CD14-positive monocyte (primary cell): ENCODE measurements at regions not wholly inside any gene's neighbourhood (a gene's known extent, or its start where the extent isn't known, plus 50 kb on each side); places are given as distances from the start of the nearest gene placed in this dataset.

Experiments used
- DNase-seq, 3 donors: peaks; one replicate each; pipeline ENCODE4 v3.0.0-alpha.2; 2011 to 2022
- H2AFZ ChIP-seq: 2 replicates; pipeline ENCODE4 v1.6.0; 2012; ENCODE audit warnings: mild to moderate bottlenecking, low read depth, low read length, inconsistent platforms; ENCODE audit not compliant: insufficient read depth, poor library complexity, severe bottlenecking
- H3K27ac ChIP-seq, 2 donors: 1 replicate in 1 of 2; 2 replicates in 1 of 2; pipeline ENCODE4 v1.5.1; 2012 to 2013; ENCODE audit warnings: low read length in 2 of 2, control low read depth in 1 of 2, inconsistent platforms in 1 of 2, low read depth in 1 of 2, mild to moderate bottlenecking in 1 of 2
- H3K27me3 ChIP-seq, 2 donors: one replicate each; pipeline versions ENCODE4 v1.6.0 to v1.6.1; 2011 to 2013; ENCODE audit warnings: low read length in 2 of 2; ENCODE audit not compliant: control insufficient read depth in 2 of 2, insufficient read depth in 2 of 2
- H3K36me3 ChIP-seq, 2 donors: replicated peaks in 1 of 2; 1 replicate in 1 of 2; 2 replicates in 1 of 2; pipeline versions ENCODE4 v1.5.1 to v1.6.1; 2012 to 2013; ENCODE audit warnings: low read length in 2 of 2, control low read depth in 1 of 2, inconsistent platforms in 1 of 2, mild to moderate bottlenecking in 1 of 2; ENCODE audit not compliant: insufficient read depth in 2 of 2, control insufficient read depth in 1 of 2
- H3K4me1 ChIP-seq, 2 donors: 1 replicate in 1 of 2; 2 replicates in 1 of 2; pipeline versions ENCODE4 v1.5.1 to v1.6.1; 2012 to 2013; ENCODE audit warnings: low read length in 2 of 2, control low read depth in 1 of 2, inconsistent platforms in 1 of 2, mild to moderate bottlenecking in 1 of 2, moderate library complexity in 1 of 2; ENCODE audit not compliant: insufficient read depth in 2 of 2, control insufficient read depth in 1 of 2
- H3K4me2 ChIP-seq: replicated peaks from 2 replicates; pipeline ENCODE3; 2012; ENCODE audit warnings: low read length, moderate library complexity, mild to moderate bottlenecking; ENCODE audit not compliant: poor library complexity, severe bottlenecking; ENCODE audit errors: extremely low read depth
- H3K4me3 ChIP-seq, 3 experiments: fragments of 200-600 bp in 1 of 3; sonication (generic) in 1 of 3; replicated peaks in 1 of 3; 1 replicate in 2 of 3; 2 replicates in 1 of 3; pipeline ENCODE4 v1.5.1; 2011 to 2013; ENCODE audit warnings: low read length in 3 of 3, mild to moderate bottlenecking in 3 of 3, control low read depth in 2 of 3, low read depth in 2 of 3, inconsistent platforms in 1 of 3, moderate library complexity in 1 of 3
- H3K79me2 ChIP-seq: 2 replicates; pipeline ENCODE4 v1.6.0; 2012; ENCODE audit warnings: mild to moderate bottlenecking, control low read depth, inconsistent platforms, low read length, moderate library complexity; ENCODE audit not compliant: insufficient read depth
- H3K9ac ChIP-seq: 2 replicates; pipeline ENCODE4 v1.6.0; 2017; ENCODE audit warnings: low read length, mild to moderate bottlenecking; ENCODE audit not compliant: insufficient read depth, poor library complexity, severe bottlenecking
- H3K9me3 ChIP-seq, 2 donors: replicated peaks in 1 of 2; 1 replicate in 1 of 2; 2 replicates in 1 of 2; pipeline versions ENCODE4 v1.5.1 to v1.6.1; 2012 to 2013; ENCODE audit warnings: low read length in 2 of 2, control low read depth in 1 of 2; ENCODE audit not compliant: control insufficient read depth in 1 of 2, insufficient read depth in 1 of 2
- H4K20me1 ChIP-seq: 2 replicates; pipeline ENCODE4 v1.6.0; 2012; ENCODE audit warnings: mild to moderate bottlenecking, low read length, control low read depth, moderate library complexity; ENCODE audit not compliant: insufficient read depth
- H3K27ac Mint-ChIP-seq, 7 donors: one replicate each; pipeline ENCODE4 v1.8.0; 2020; ENCODE audit warnings: mild to moderate bottlenecking in 7 of 7, mixed read lengths in 7 of 7, moderate library complexity in 6 of 7, inconsistent platforms in 2 of 7
- H3K27me3 Mint-ChIP-seq, 3 donors: one replicate each; pipeline ENCODE4 v1.8.0; 2021 to 2022; ENCODE audit warnings: low read depth in 3 of 3, mild to moderate bottlenecking in 3 of 3, mixed read lengths in 3 of 3, moderate library complexity in 3 of 3, inconsistent platforms in 1 of 3
- H3K36me3 Mint-ChIP-seq, 2 donors: one replicate each; pipeline ENCODE4 v1.8.0; 2020; ENCODE audit warnings: mixed read lengths in 2 of 2, inconsistent platforms in 1 of 2, mild to moderate bottlenecking in 1 of 2
- H3K4me1 Mint-ChIP-seq: one replicate; pipeline ENCODE4 v1.8.0; 2020; ENCODE audit warnings: mild to moderate bottlenecking, mixed read lengths
- H3K4me3 Mint-ChIP-seq, 2 donors: one replicate each; pipeline ENCODE4 v1.8.0; 2020; ENCODE audit warnings: mild to moderate bottlenecking in 2 of 2, mixed read lengths in 2 of 2, moderate library complexity in 1 of 2
- H3K9me3 Mint-ChIP-seq, 7 donors: one replicate each; pipeline ENCODE4 v1.8.0; 2020 to 2022; ENCODE audit warnings: mixed read lengths in 7 of 7, mild to moderate bottlenecking in 6 of 7, moderate library complexity in 6 of 7, inconsistent platforms in 2 of 7
- CTCF ChIP-seq: fragments of 200-600 bp; IDR thresholded peaks from one replicate; pipeline ENCODE4 v1.8.0; 2022; ENCODE audit warnings: antibody characterized with exemption, mild to moderate bottlenecking
- WGBS: methylation state at CpG from one replicate; pipeline ENCODE4 v1.1.5; 2013; ENCODE audit warnings: missing lambda C conversion rate; ENCODE audit not compliant: insufficient coverage; 5-methylcytosine and 5-hydroxymethylcytosine counted together
- intact Hi-C, 2 donors: fragments of 100-400 bp; cut with micrococcal nuclease; formaldehyde crosslinking; loops; one replicate each; pipeline versions ENCODE4 v1.15.0 to v1.15.1; 2023

GRCh38 chr15:47367726-47368390 lies 349.4 kb upstream of the SEMA6D start:
- intact Hi-C loops, result no loop called here
- H3K36me3 ChIP-seq, result no peaks in the 10 kb centered on the region
- WGBS, result 92% methylated on average over 2 of the region's 3 CpGs
- Mint-ChIP-seq H3K27ac (no peak overlapping the region), H3K36me3 (no peaks in the 10 kb centered on the region), H3K4me3 (no peak overlapping the region), H3K4me1 (no peaks in the 10 kb centered on the region), H3K9me3 (peaks cover 0 to 11% (median 3%) of the 10 kb centered on the region in 7 donors), H3K27me3 (no peaks in the 10 kb centered on the region)
- no peak overlapping the region for H3K4me2 ChIP-seq
- peaks cover 0 to 4% of the 10 kb centered on the region in 2 donors for H3K9me3 ChIP-seq
- H3K4me1 ChIP-seq, result no peaks in the 10 kb centered on the region
- H4K20me1 ChIP-seq, result no peaks in the 10 kb centered on the region
- H3K9ac ChIP-seq, result no peak overlapping the region
- H3K4me3 ChIP-seq, result no peak overlapping the region
- no peak overlapping the region for H3K27ac ChIP-seq
- H3K27me3 ChIP-seq, result no peaks in the 10 kb centered on the region
- TF ChIP-seq CTCF, result no peak
- no peak overlapping the region for H2AFZ ChIP-seq
- no peaks in the 10 kb centered on the region for H3K79me2 ChIP-seq
- DNase-seq, result no peak

DNA sequence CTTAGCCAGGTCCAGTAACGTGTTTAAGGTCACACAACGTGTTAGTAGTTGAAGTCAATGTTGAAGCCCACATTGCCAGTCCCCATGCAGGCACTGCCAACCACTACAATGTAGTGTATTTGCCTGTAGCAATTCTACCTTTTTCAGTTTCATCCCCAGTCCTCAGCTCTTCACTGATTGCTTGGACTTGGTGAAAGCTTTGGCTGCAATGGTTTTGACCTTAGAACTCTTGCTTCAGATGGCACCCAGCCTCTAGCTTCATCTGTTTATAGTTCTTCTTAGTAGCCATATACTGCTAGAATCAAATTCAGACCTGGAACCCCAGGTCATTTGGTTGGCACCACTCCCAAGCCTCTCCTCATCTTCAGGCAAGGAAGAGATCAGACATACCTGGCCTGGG lies 345.4 kb upstream of the SEMA6D start:
- H3K27me3 Mint-ChIP-seq, result no peaks in the 10 kb centered on the region
- 60% methylated on average over 1 of the region's 2 CpGs for WGBS
- H3K4me2 ChIP-seq, result no peak overlapping the region
- no peak overlapping the region for H3K9ac ChIP-seq
- TF ChIP-seq CTCF, result no peak
- H3K9me3 ChIP-seq, result no peaks in the 10 kb centered on the region
- H3K27ac ChIP-seq, result no peak overlapping the region
- no peaks in the 10 kb centered on the region for H3K36me3 ChIP-seq
- H3K9me3 Mint-ChIP-seq, result peaks cover 0 to 9% (median 0%) of the 10 kb centered on the region in 7 donors
- H3K4me1 Mint-ChIP-seq, result no peaks in the 10 kb centered on the region
- no peaks in the 10 kb centered on the region for H4K20me1 ChIP-seq
- H3K4me1 ChIP-seq, result no peaks in the 10 kb centered on the region
- no peak overlapping the region for H3K27ac Mint-ChIP-seq
- H3K4me3 ChIP-seq, result no peak overlapping the region
- H3K79me2 ChIP-seq, result no peaks in the 10 kb centered on the region
- no peak overlapping the region for H3K4me3 Mint-ChIP-seq
- intact Hi-C loops, result no loop called here
- H3K36me3 Mint-ChIP-seq, result no peaks in the 10 kb centered on the region
- no peaks in the 10 kb centered on the region for H3K27me3 ChIP-seq
- H2AFZ ChIP-seq, result no peak overlapping the region
- DNase-seq, result no peak
